Bronchial epithelial cell (primary cell): ENCODE measurements at regions not wholly inside any gene's neighbourhood (a gene's known extent, or its start where the extent isn't known, plus 50 kb on each side); places are given as distances from the start of the nearest gene placed in this dataset.

Source experiments
- DNase-seq: peaks from one replicate; pipeline ENCODE4 v3.0.0-alpha.2; 2010; ENCODE audit warnings: low read depth
- FAIRE-seq: peaks from 2 replicates; lab custom pipeline; 2011; peaks lifted over from hg19 to GRCh38; lab: Jason Lieb, UNC
- H3K27me3 ChIP-seq: 2 replicates; pipeline ENCODE4 v1.5.1; 2011; ENCODE audit warnings: low read length; ENCODE audit not compliant: control insufficient read depth, insufficient read depth
- H3K36me3 ChIP-seq: 2 replicates; pipeline ENCODE4 v1.5.1; 2011; ENCODE audit warnings: low read length; ENCODE audit not compliant: control insufficient read depth, insufficient read depth
- H3K4me3 ChIP-seq: 2 replicates; pipeline ENCODE4 v1.5.1; 2011; ENCODE audit warnings: mild to moderate bottlenecking, low read depth, low read length, control low read depth
- TF ChIP-seq, protein P1 (sequence below): IDR thresholded peaks from 2 replicates; pipeline ENCODE4 v1.5.1; 2011; ENCODE audit warnings: mild to moderate bottlenecking, moderate library complexity, low read length, control low read depth, inconsistent platforms; ENCODE audit not compliant: insufficient read depth, severe bottlenecking

DNA sequence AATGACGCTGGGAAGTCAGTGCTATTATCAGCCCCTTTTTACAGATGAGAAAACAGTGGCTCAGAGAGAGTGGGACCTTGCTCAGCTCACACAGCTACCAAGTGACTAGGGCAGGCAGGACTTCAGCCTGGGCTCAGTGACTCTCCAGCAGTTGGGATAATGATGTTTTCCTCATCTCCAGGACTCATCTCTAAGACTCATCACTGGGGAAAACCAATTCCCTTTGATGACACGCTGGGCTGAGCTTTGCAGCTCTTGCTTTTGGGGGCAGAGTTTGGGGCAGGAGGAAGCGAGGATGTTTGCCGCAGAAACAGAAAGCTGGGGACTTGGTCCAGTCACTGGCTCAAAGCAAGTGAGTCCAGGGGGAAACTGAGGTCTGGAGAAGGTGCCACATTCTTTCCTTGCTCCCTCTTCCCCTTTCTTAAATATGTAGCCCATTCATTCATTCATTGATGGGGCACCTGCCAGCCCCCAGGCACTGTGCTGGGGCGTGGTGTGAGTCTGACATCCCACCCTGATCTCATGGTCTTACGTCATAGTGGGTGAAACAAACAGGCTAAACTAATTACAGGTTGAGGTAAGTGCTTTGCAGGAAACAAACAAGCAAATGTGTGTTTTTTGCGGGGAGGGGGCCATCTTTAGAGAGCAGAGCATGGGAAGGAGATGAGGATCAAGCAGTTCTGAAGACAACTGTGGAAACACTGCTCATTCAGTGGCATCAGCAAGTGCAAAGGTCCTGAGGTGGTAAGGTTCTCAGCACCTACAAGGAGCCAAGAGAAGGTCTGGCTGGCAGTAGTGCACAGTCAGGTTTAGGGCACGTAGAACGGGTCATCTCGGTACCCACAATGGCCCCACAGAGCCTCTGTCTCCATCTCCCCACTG, 74.4 kb upstream of the PMEPA1 start:
- H3K4me3 ChIP-seq, result no peak overlapping the region
- DNase-seq (no peak), FAIRE-seq (no peak)
- TF ChIP-seq, protein P1, sequence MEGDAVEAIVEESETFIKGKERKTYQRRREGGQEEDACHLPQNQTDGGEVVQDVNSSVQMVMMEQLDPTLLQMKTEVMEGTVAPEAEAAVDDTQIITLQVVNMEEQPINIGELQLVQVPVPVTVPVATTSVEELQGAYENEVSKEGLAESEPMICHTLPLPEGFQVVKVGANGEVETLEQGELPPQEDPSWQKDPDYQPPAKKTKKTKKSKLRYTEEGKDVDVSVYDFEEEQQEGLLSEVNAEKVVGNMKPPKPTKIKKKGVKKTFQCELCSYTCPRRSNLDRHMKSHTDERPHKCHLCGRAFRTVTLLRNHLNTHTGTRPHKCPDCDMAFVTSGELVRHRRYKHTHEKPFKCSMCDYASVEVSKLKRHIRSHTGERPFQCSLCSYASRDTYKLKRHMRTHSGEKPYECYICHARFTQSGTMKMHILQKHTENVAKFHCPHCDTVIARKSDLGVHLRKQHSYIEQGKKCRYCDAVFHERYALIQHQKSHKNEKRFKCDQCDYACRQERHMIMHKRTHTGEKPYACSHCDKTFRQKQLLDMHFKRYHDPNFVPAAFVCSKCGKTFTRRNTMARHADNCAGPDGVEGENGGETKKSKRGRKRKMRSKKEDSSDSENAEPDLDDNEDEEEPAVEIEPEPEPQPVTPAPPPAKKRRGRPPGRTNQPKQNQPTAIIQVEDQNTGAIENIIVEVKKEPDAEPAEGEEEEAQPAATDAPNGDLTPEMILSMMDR, result no peak
- H3K27me3 ChIP-seq, result peaks cover 17% of the 10 kb centered on the region
- H3K36me3 ChIP-seq, result no peaks in the 10 kb centered on the region

DNA sequence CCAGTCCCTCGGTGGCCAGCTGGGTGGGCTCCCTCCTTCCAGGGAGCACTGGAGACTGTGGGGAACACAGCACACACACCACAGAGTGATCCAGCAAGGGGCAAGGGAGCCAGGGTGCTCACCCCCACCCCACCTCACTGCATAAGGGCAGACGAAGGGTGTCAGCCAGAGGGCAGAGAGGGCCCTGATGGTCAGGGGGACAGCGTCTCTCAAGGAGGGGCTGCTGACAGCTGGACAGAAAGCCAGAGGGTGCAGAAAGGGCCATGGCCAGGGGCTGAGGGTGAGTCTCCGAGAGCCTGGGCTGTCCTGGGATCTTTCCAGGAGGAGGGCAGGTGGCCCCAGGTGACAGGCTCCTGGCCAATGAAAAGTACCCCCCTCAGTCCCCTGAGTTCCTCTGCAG, 73.4 kb upstream of the PMEPA1 start:
- Histone ChIP-seq H3K4me3 (no peak overlapping the region), H3K36me3 (no peaks in the 10 kb centered on the region), H3K27me3 (peaks cover 14% of the 10 kb centered on the region)
- TF ChIP-seq, protein P1, result no peak
- DNase-seq (no peak), FAIRE-seq (no peak)

DNA sequence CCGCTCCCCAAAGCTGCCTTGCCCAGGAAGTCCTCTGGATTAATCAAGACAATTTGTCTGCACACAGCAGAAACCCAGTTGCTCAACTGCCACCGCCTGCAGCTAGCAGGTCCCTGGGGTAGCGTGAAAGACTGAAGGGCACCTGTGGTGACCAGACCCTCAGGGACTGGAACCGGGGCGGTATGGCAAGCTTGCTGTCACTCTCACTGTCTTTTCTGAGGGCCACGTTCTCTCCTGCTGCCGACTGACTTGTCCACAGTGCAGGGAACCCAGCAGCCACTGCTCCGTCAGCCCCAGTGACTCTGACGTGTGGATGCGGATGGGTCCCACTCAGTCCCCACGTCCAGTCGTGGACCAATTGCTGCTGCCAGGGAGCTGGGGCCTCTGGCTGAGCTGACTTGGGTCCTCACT, 72.8 kb upstream of the PMEPA1 start:
- FAIRE-seq (no peak), DNase-seq (no peak)
- Histone ChIP-seq H3K4me3 (no peak overlapping the region), H3K36me3 (no peaks in the 10 kb centered on the region), H3K27me3 (peaks cover 14% of the 10 kb centered on the region)
- TF ChIP-seq, protein P1, result no peak

DNA sequence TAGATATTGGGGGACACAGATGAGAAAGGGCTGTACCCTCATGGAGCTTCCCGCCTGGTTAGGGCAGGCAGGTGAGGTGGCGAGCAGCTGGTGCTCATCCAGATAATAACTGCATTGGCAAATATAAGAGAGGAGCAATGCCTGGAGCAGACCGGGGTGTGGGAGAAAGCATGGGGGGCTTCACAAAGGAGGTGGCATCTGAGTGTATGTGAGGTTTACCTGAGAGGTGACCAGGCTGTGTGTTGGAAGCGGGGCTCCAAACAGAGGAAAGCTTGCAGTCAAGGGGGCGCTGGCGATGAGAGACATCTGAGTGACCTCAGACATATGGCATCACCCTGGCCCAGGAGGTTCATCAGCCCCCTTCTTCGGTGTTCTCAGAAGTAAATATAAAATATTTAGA, 72.1 kb upstream of the PMEPA1 start:
- no peak overlapping the region for H3K4me3 ChIP-seq
- TF ChIP-seq, protein P1, result no peak
- H3K36me3 ChIP-seq, result no peaks in the 10 kb centered on the region
- peaks cover 14% of the 10 kb centered on the region for H3K27me3 ChIP-seq
- FAIRE-seq (no peak), DNase-seq (no peak)

DNA sequence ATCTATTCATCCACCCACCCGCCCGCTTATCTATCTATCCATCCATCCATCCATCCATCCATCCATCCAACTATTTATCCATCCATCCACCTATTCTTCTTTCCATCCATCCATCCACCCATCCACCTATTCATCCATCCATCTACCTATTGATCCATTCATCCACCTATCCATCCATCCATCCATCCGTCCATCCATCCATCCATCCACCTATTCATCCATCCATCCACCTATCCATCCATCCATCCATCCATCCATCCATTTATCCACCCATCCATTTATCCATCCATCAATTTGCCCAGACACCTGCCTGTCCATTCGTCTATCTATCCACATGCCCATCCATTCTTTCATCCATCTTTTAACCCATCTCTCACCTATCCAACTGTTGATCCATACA, 71.1 kb upstream of the PMEPA1 start:
- no peak for DNase-seq
- H3K4me3 ChIP-seq, result no peak overlapping the region
- no peak for FAIRE-seq
- no peaks in the 10 kb centered on the region for H3K36me3 ChIP-seq
- peaks cover 12% of the 10 kb centered on the region for H3K27me3 ChIP-seq
- TF ChIP-seq, protein P1, result no peak
